ENCODE measurements at regions not wholly inside any gene's neighbourhood (a gene's known extent, or its start where the extent isn't known, plus 50 kb on each side); places are given as distances from the start of the nearest gene placed in this dataset.

DNA sequence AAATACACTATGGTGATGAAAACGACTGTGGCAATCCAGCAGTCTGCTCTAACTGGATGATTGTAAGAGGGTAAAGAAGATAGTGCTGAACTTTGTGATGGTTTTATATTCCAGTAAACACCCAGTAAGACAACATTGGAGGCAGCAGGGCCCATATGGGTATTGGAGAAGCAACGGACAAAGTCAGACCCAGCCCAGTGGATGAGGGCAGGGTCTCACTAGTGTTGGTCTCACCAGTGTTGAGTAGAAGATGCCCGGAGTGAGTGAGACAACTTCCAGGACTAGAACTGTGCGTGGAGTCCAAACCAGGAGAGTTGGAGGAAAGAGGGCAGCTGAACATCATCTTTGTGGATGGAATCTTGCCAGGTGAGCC, 71.9 kb upstream of the CELF4 start:
- no peaks in the 10 kb centered on the region for H3K4me1 ChIP-seq (ENCODE audit: control insufficient read depth, insufficient read depth, low read length)
- no peak overlapping the region for H3K27ac ChIP-seq (ENCODE audit: control insufficient read depth, insufficient read depth)
- no peak overlapping the region for H3K9ac ChIP-seq (ENCODE audit: control insufficient read depth, insufficient read depth, low read length)
- H3K36me3 ChIP-seq (ENCODE audit: control insufficient read depth in 2 of 2, insufficient read depth in 2 of 2, low read length in 1 of 2) = no peaks in the 10 kb centered on the region
- H2AFZ ChIP-seq (ENCODE audit: control insufficient read depth, low read depth, low read length) = no peak overlapping the region
- no peak overlapping the region for H3K4me3 ChIP-seq
- no peaks in the 10 kb centered on the region for H3K27me3 ChIP-seq (replicated peaks in 1 of 2; ENCODE audit: control insufficient read depth in 2 of 2, insufficient read depth in 2 of 2, low read length in 1 of 2)
- no peaks in the 10 kb centered on the region for H4K20me1 ChIP-seq (ENCODE audit: control insufficient read depth, insufficient read depth)
- ChIA-PET RAD21 (ENCODE audit: unreplicated experiment) (no interaction called here), CTCF (no interaction called here), SMC1A (ENCODE audit: uncharacterized antibody, unreplicated experiment) (no interaction called here), POLR2A (no interaction called here)
- TF ChIP-seq ZNF217 (IDR thresholded peaks at IDR 0.05) (no peak), HDGF (IDR thresholded peaks at IDR 0.05) (no peak), MYC (IDR thresholded peaks at IDR 0.05; ENCODE audit: insufficient read depth, insufficient read length, insufficient replicate concordance, low read length, severe bottlenecking) (no peak), SREBF2 (IDR thresholded peaks at IDR 0.05; ENCODE audit: low read length) (no peak), RELB (IDR thresholded peaks at IDR 0.05; ENCODE audit: low read depth) (no peak), ZNF207 (IDR thresholded peaks at IDR 0.05; ENCODE audit: borderline replicate concordance) (no peak), NFYB (IDR thresholded peaks at IDR 0.05; ENCODE audit: insufficient read depth, low read depth, low read length) (no peak), TCF12 (IDR thresholded peaks at IDR 0.05; ENCODE audit: low read depth, low read length) (no peak)
- TF ChIP-seq, protein P1, sequence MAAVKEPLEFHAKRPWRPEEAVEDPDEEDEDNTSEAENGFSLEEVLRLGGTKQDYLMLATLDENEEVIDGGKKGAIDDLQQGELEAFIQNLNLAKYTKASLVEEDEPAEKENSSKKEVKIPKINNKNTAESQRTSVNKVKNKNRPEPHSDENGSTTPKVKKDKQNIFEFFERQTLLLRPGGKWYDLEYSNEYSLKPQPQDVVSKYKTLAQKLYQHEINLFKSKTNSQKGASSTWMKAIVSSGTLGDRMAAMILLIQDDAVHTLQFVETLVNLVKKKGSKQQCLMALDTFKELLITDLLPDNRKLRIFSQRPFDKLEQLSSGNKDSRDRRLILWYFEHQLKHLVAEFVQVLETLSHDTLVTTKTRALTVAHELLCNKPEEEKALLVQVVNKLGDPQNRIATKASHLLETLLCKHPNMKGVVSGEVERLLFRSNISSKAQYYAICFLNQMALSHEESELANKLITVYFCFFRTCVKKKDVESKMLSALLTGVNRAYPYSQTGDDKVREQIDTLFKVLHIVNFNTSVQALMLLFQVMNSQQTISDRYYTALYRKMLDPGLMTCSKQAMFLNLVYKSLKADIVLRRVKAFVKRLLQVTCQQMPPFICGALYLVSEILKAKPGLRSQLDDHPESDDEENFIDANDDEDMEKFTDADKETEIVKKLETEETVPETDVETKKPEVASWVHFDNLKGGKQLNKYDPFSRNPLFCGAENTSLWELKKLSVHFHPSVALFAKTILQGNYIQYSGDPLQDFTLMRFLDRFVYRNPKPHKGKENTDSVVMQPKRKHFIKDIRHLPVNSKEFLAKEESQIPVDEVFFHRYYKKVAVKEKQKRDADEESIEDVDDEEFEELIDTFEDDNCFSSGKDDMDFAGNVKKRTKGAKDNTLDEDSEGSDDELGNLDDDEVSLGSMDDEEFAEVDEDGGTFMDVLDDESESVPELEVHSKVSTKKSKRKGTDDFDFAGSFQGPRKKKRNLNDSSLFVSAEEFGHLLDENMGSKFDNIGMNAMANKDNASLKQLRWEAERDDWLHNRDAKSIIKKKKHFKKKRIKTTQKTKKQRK (IDR thresholded peaks at IDR 0.05; ENCODE audit: low read depth, low read length) = no peak
- no peaks in the 10 kb centered on the region for H3K9me3 ChIP-seq (replicated peaks; ENCODE audit: control insufficient read depth, insufficient read depth, low read length)
- in situ Hi-C loops (cut with MboI) = no loop called here
- BruUV-seq (replicated peaks) = no TSS peak
- 0% methylated on average over 4 of the region's 4 CpGs for WGBS (ENCODE audit: insufficient coverage, insufficient replicate concordance, low lambda C conversion rate, missing lambda C conversion rate)
- H3K4me2 ChIP-seq (ENCODE audit: control insufficient read depth, insufficient read depth) = no peak overlapping the region
- DNase-seq (ENCODE audit: low read depth, low spot score) (no peak), ATAC-seq (no peak), FAIRE-seq (no peak)
- intact Hi-C loops (cut with micrococcal nuclease; ENCODE audit: unreplicated experiment) = no loop called here
- no peaks in the 10 kb centered on the region for H3K79me2 ChIP-seq (ENCODE audit: control insufficient read depth, insufficient read depth, low read length)

Data from GM12878 (cell line).